Panc1 (cell line): ENCODE measurements at regions not wholly inside any gene's neighbourhood (a gene's known extent, or its start where the extent isn't known, plus 50 kb on each side); places are given as distances from the start of the nearest gene placed in this dataset.

Experiments used
- ATAC-seq: fragments of 200-7000 bp; cut with Tn5 transposase; 2 replicates; pipeline ENCODE4 v1.9.1; 2020; ENCODE audit warnings: mild to moderate bottlenecking, moderate library complexity
- BruUV-seq: library from RNA; stranded (reverse); fragments of 400-500 nt; replicated peaks from 2 replicates; lab custom pipeline; 2021; lab: Mats Ljungman, UMichigan
- CTCF ChIA-PET: fragments of 300-600 bp; sonication (Branson Sonifier 250); formaldehyde crosslinking; loops from one replicate; lab custom pipeline; 2022; ENCODE audit warnings: antibody characterized with exemption; lab: Charles Lee
- POLR2A ChIA-PET: fragments of 300-600 bp; sonication (Branson Sonifier 250); formaldehyde crosslinking; loops from one replicate; lab custom pipeline; 2022; ENCODE audit warnings: antibody characterized with exemption; lab: Charles Lee
- DNase-seq: peaks from one replicate; pipeline ENCODE4 v3.0.0-alpha.2; 2010; ENCODE audit warnings: low read depth, low spot score
- H3K27ac ChIP-seq: 2 replicates; pipeline ENCODE4 v1.5.1; 2011; ENCODE audit warnings: mild to moderate bottlenecking, low read length, inconsistent platforms
- H3K27me3 ChIP-seq: fragments of 200-500 bp; sonication (Bioruptor generic); 2 replicates; pipeline ENCODE4 v1.6.0; 2014; ENCODE audit warnings: low read length, inconsistent platforms; ENCODE audit not compliant: control insufficient read depth, insufficient read depth
- H3K36me3 ChIP-seq: fragments of 200-500 bp; sonication (Bioruptor generic); 2 replicates; pipeline ENCODE4 v1.5.1; 2014; ENCODE audit warnings: inconsistent platforms, mild to moderate bottlenecking, low read length, moderate library complexity; ENCODE audit not compliant: control insufficient read depth, insufficient read depth
- H3K4me1 ChIP-seq: 2 replicates; pipeline ENCODE4 v1.5.1; 2011; ENCODE audit warnings: inconsistent platforms, mild to moderate bottlenecking, low read length, moderate library complexity; ENCODE audit not compliant: control insufficient read depth, insufficient read depth
- H3K4me3 ChIP-seq, 2 experiments: 2 replicates each; pipeline ENCODE4 v1.5.1; 2011 to 2012; ENCODE audit warnings: low read depth in 2 of 2, low read length in 2 of 2, mild to moderate bottlenecking in 2 of 2, inconsistent platforms in 1 of 2, moderate library complexity in 1 of 2
- H3K9me3 ChIP-seq: fragments of 200-500 bp; sonication (Bioruptor generic); 2 replicates; pipeline ENCODE4 v1.5.1; 2014; ENCODE audit warnings: low read depth, mild to moderate bottlenecking, inconsistent platforms, low read length, moderate library complexity; ENCODE audit not compliant: control insufficient read depth, insufficient read depth
- CTCF ChIP-seq: fragments of 450-650 bp; IDR thresholded peaks from 2 replicates; pipeline ENCODE4 v1.5.1; 2017; ENCODE audit warnings: mild to moderate bottlenecking
- POLR2AphosphoS5 ChIP-seq: IDR thresholded peaks from 2 replicates; pipeline ENCODE4 v1.6.1; 2012; ENCODE audit warnings: mild to moderate bottlenecking, low read depth, low read length, moderate library complexity
- REST ChIP-seq, 2 experiments: IDR thresholded peaks; 2 replicates each; pipeline ENCODE4 v1.6.1; 2011 to 2012; ENCODE audit warnings: low read depth in 2 of 2, control low read depth in 1 of 2, low read length in 1 of 2, mild to moderate bottlenecking in 1 of 2, moderate library complexity in 1 of 2; ENCODE audit not compliant: insufficient read depth in 1 of 2
- SIN3A ChIP-seq: IDR thresholded peaks from 2 replicates; pipeline ENCODE4 v1.6.1; 2012; ENCODE audit warnings: low read depth, mild to moderate bottlenecking, low read length, moderate library complexity, borderline replicate concordance; ENCODE audit not compliant: insufficient read depth
- TCF7L2 ChIP-seq: IDR thresholded peaks from 2 replicates; pipeline ENCODE4 v1.6.1; 2011; ENCODE audit warnings: mild to moderate bottlenecking, low read depth, low read length, inconsistent platforms
- in situ Hi-C: cut with HindIII; loops from 2 replicates; pipeline ENCODE4 v1.10.0; 2016; ENCODE audit warnings: low sequenced_read_pairs, low pct_unique_long_range_greater_than_20kb
- intact Hi-C: fragments of 100-400 bp; cut with micrococcal nuclease; formaldehyde crosslinking; loops from one replicate; pipeline ENCODE4 v1.10.0; 2022; ENCODE audit not compliant: unreplicated experiment

- no peaks in the 10 kb centered on the region for H3K36me3 ChIP-seq
- no peak overlapping the region for H3K27ac ChIP-seq
- peaks cover 4% of the 10 kb centered on the region; the same call in 1 of the 2 replicates for H3K27me3 ChIP-seq
- DNase-seq = no peak
- ChIA-PET POLR2A (no interaction called here), CTCF (no interaction called here)
- ATAC-seq = no peak
- no peak overlapping the region for H3K4me3 ChIP-seq
- in situ Hi-C loops = no loop called here
- no peaks in the 10 kb centered on the region for H3K9me3 ChIP-seq
- no peaks in the 10 kb centered on the region for H3K4me1 ChIP-seq
- BruUV-seq = no TSS peak
- TF ChIP-seq CTCF = no peak
- TF ChIP-seq SIN3A = no peak
- no peak for TF ChIP-seq REST (IDR thresholded peaks at IDR 0.05; ENCODE audit: insufficient read depth in 1 of 2, low read depth in 2 of 2, low read length in 1 of 2)
- TF ChIP-seq TCF7L2 = no peak
- no peak for TF ChIP-seq POLR2AphosphoS5
- intact Hi-C loops = no loop called here
Measured at GRCh38 chr3:156014489-156014888, 105.9 kb upstream of the KCNAB1 start.

- intact Hi-C loops = no loop called here
Measured at GRCh38 chr3:156016902-156017301, 103.5 kb upstream of the KCNAB1 start.

More at GRCh38 chr3:156016902-156017301, 103.5 kb upstream of the KCNAB1 start:
- BruUV-seq = no TSS peak
- no peak for TF ChIP-seq SIN3A
- TF ChIP-seq POLR2AphosphoS5 = no peak
- TF ChIP-seq CTCF = no peak
- no peak for TF ChIP-seq REST (IDR thresholded peaks at IDR 0.05; ENCODE audit: insufficient read depth in 1 of 2, low read depth in 2 of 2, low read length in 1 of 2)
- no peak for TF ChIP-seq TCF7L2
- ATAC-seq = no peak
- POLR2A ChIA-PET = no interaction called here
- no peak for DNase-seq
- Histone ChIP-seq H3K4me3 (no peak overlapping the region), H3K27ac (no peak overlapping the region), H3K4me1 (no peaks in the 10 kb centered on the region), H3K27me3 (peaks cover 7% of the 10 kb centered on the region; the same call in 1 of the 2 replicates), H3K9me3 (no peaks in the 10 kb centered on the region), H3K36me3 (no peaks in the 10 kb centered on the region)
- in situ Hi-C loops = no loop called here
- CTCF ChIA-PET = interaction anchor here (1.2 kb wide), 1 partner anchor 21 kb away, joined by 3 read pairs; no protein-coding TSS in a partner anchor
